Calu3 (cell line): ENCODE measurements at regions not wholly inside any gene's neighbourhood (a gene's known extent, or its start where the extent isn't known, plus 50 kb on each side); places are given as distances from the start of the nearest gene placed in this dataset.
"Not testable (repeated sequence)": the region's sequence is repeated elsewhere in the genome, so short reads cannot be mapped to it uniquely, and the experiment has no call there.

ENCODE experiments used
- BruUV-seq: library from RNA; stranded (reverse); fragments of 400-500 nt; replicated peaks from 2 replicates; lab custom pipeline; 2021; lab: Mats Ljungman, UMichigan
- CTCF ChIA-PET: fragments of 300-600 bp; sonication (Branson Sonifier 250); formaldehyde crosslinking; loops from one replicate; lab custom pipeline; 2022; ENCODE audit warnings: antibody characterized with exemption; lab: Charles Lee
- DNase-seq: peaks from one replicate; pipeline ENCODE4 v3.0.0; 2022
- H3K27ac Mint-ChIP-seq: one replicate; pipeline ENCODE4 v1.8.0; 2022; ENCODE audit warnings: mixed read lengths; ENCODE audit not compliant: unreplicated experiment
- H3K27me3 Mint-ChIP-seq: one replicate; pipeline ENCODE4 v1.8.0; 2022; ENCODE audit warnings: mixed read lengths; ENCODE audit not compliant: unreplicated experiment
- H3K36me3 Mint-ChIP-seq: one replicate; pipeline ENCODE4 v1.8.0; 2022; ENCODE audit warnings: mild to moderate bottlenecking, moderate library complexity, mixed read lengths; ENCODE audit not compliant: insufficient read depth, unreplicated experiment
- H3K4me1 Mint-ChIP-seq: one replicate; pipeline ENCODE4 v1.8.0; 2022; ENCODE audit warnings: mild to moderate bottlenecking, low read depth, mixed read lengths; ENCODE audit not compliant: unreplicated experiment
- H3K4me3 Mint-ChIP-seq: one replicate; pipeline ENCODE4 v1.8.0; 2022; ENCODE audit warnings: mild to moderate bottlenecking, low read depth, moderate library complexity, mixed read lengths; ENCODE audit not compliant: unreplicated experiment
- H3K9me3 Mint-ChIP-seq: one replicate; pipeline ENCODE4 v1.8.0; 2022; ENCODE audit warnings: low read depth, mixed read lengths; ENCODE audit not compliant: unreplicated experiment
- CTCF ChIP-seq: fragments of 200-600 bp; IDR thresholded peaks from one replicate; pipeline ENCODE4 v1.8.0; 2022; ENCODE audit warnings: antibody characterized with exemption; ENCODE audit not compliant: unreplicated experiment
- intact Hi-C: fragments of 100-400 bp; cut with micrococcal nuclease; formaldehyde crosslinking; loops from one replicate; pipeline ENCODE4 v1.10.0; 2022; ENCODE audit not compliant: unreplicated experiment

GRCh38 chr4:108416831-108417230 lies 203.5 kb upstream of the RPL34 start:
- CTCF ChIA-PET, result no interaction called here
- no peak overlapping the region for H3K27ac Mint-ChIP-seq
- no peak for DNase-seq
- H3K4me1 Mint-ChIP-seq, result no peaks in the 10 kb centered on the region
- H3K9me3 Mint-ChIP-seq, result no peaks in the 10 kb centered on the region
- H3K4me3 Mint-ChIP-seq, result no peak overlapping the region
- intact Hi-C loops, result no loop called here
- no peak for TF ChIP-seq CTCF
- no TSS peak for BruUV-seq
- H3K27me3 Mint-ChIP-seq, result no peaks in the 10 kb centered on the region
- H3K36me3 Mint-ChIP-seq, result no peaks in the 10 kb centered on the region

GRCh38 chr4:108415389-108415788 lies 205.0 kb upstream of the RPL34 start:
- no peaks in the 10 kb centered on the region for H3K9me3 Mint-ChIP-seq
- BruUV-seq, result no TSS peak
- no peak for TF ChIP-seq CTCF
- DNase-seq, result no peak
- no peaks in the 10 kb centered on the region for H3K27me3 Mint-ChIP-seq
- H3K27ac Mint-ChIP-seq, result no peak overlapping the region
- H3K4me3 Mint-ChIP-seq, result no peak overlapping the region
- intact Hi-C loops, result no loop called here
- CTCF ChIA-PET, result no interaction called here
- H3K4me1 Mint-ChIP-seq, result no peaks in the 10 kb centered on the region
- H3K36me3 Mint-ChIP-seq, result no peaks in the 10 kb centered on the region

- H3K4me3 Mint-ChIP-seq, result no peak overlapping the region
- H3K4me1 Mint-ChIP-seq, result no peaks in the 10 kb centered on the region
- no peak for DNase-seq
- no peaks in the 10 kb centered on the region for H3K9me3 Mint-ChIP-seq
- intact Hi-C loops, result no loop called here
- no peak overlapping the region for H3K27ac Mint-ChIP-seq
- H3K27me3 Mint-ChIP-seq, result no peaks in the 10 kb centered on the region
- no peaks in the 10 kb centered on the region for H3K36me3 Mint-ChIP-seq
- BruUV-seq, result no TSS peak
- CTCF ChIA-PET, result no interaction called here
- no peak for TF ChIP-seq CTCF
Observed at GRCh38 chr4:108411836-108412235, 208.5 kb upstream of the RPL34 start.

GRCh38 chr4:108409691-108410090 lies 210.7 kb upstream of the RPL34 start:
- DNase-seq, H3K27ac Mint-ChIP-seq, H3K9me3 Mint-ChIP-seq, H3K27me3 Mint-ChIP-seq, CTCF ChIA-PET, H3K36me3 Mint-ChIP-seq, H3K4me1 Mint-ChIP-seq, intact Hi-C loops, BruUV-seq, H3K4me3 Mint-ChIP-seq: not testable (repeated sequence)

GRCh38 chr4:108405586-108405985 lies 214.8 kb upstream of the RPL34 start:
- no peak for TF ChIP-seq CTCF
- no TSS peak for BruUV-seq
- no peaks in the 10 kb centered on the region for H3K36me3 Mint-ChIP-seq
- no peaks in the 10 kb centered on the region for H3K9me3 Mint-ChIP-seq
- no peak overlapping the region for H3K27ac Mint-ChIP-seq
- no peaks in the 10 kb centered on the region for H3K4me1 Mint-ChIP-seq
- intact Hi-C loops, result no loop called here
- no peak for DNase-seq
- H3K4me3 Mint-ChIP-seq, result no peak overlapping the region
- CTCF ChIA-PET, result no interaction called here
- H3K27me3 Mint-ChIP-seq, result no peaks in the 10 kb centered on the region
